Adrenal gland (tissue), 9 donors: ENCODE measurements at regions not wholly inside any gene's neighbourhood (a gene's known extent, or its start where the extent isn't known, plus 50 kb on each side); places are given as distances from the start of the nearest gene placed in this dataset.

ENCODE experiments used
- DNase-seq, 7 donors: peaks; one replicate each; pipeline ENCODE4 v3.0.0-alpha.2; 2019 to 2020
- H3K27ac ChIP-seq, 5 donors: fragments of 200-600 bp; sonication (generic) in 4 of 5; 1 replicate in 3 of 5; 2 replicates in 2 of 5; pipeline versions ENCODE4 v1.5.1 to v1.8.0; 2016 to 2020; ENCODE audit warnings: mild to moderate bottlenecking in 1 of 5
- H3K27me3 ChIP-seq: fragments of 200-600 bp; 2 replicates; pipeline ENCODE4 v1.8.0; 2021
- H3K36me3 ChIP-seq, 2 donors: fragments of 200-600 bp; replicated peaks in 1 of 2; 1 replicate in 1 of 2; 2 replicates in 1 of 2; pipeline versions ENCODE4 v1.5.1 to v1.8.0; 2018 to 2022
- H3K4me1 ChIP-seq, 2 donors: fragments of 200-600 bp; replicated peaks in 1 of 2; 1 replicate in 1 of 2; 2 replicates in 1 of 2; pipeline versions ENCODE4 v1.5.1 to v1.8.0; 2018 to 2021
- H3K4me3 ChIP-seq, 4 donors: fragments of 200-600 bp; sonication (generic) in 3 of 4; one replicate each; pipeline ENCODE4 v1.5.1; 2016 to 2018
- H3K9me3 ChIP-seq, 3 donors: fragments of 200-600 bp; sonication (generic) in 1 of 3; replicated peaks in 1 of 3; 1 replicate in 2 of 3; 2 replicates in 1 of 3; pipeline versions ENCODE4 v1.5.1 to v1.8.0; 2016 to 2021
- CTCF ChIP-seq, 6 experiments: fragments of 450-650 bp in 4 of 6; fragments of 200-600 bp in 2 of 6; sonication (generic) in 1 of 6; IDR thresholded peaks; 1 replicate in 5 of 6; 2 replicates in 1 of 6; pipeline versions ENCODE4 v1.5.1 to v1.8.0; 2016 to 2021; ENCODE audit warnings: antibody characterized with exemption in 6 of 6, mild to moderate bottlenecking in 2 of 6, moderate library complexity in 1 of 6
- POLR2A ChIP-seq, 2 donors: fragments of 450-650 bp; IDR thresholded peaks; one replicate each; pipeline ENCODE4 v1.6.1; 2017; ENCODE audit warnings: antibody characterized with exemption in 2 of 2, mild to moderate bottlenecking in 2 of 2, moderate library complexity in 1 of 2
- WGBS, 4 donors: extraction: QIAGEN DNeasy Blood & Tissue Kit in 2 of 4; methylation state at CpG; one replicate each; pipeline versions ENCODE4 v1.1.5 to v1.1.7; 2013 to 2017; 5-methylcytosine and 5-hydroxymethylcytosine counted together
- intact Hi-C, 2 donors: fragments of 100-400 bp; cut with DNase I; formaldehyde crosslinking; loops; one replicate each; pipeline versions ENCODE4 v1.14.1 to v1.15.0; 2022 to 2023
- donor health status: healthy with polysubstance abuse.
- donor health status: Bipolar disorder and iron deficiency.
- donor health status: DM: yes; HTN: yes; CAD: no.
- donor health status: DM: no; HTN: no; CAD: no.
- donor health status: DM: no; HTN: no; CAD: no.

GRCh38 chr10:3996697-3997096 is 211.7 kb upstream of the KLF6 start:
- 73 to 79% (median 75%) methylated on average over 4 of the region's 4 CpGs for WGBS, 4 donors
- TF ChIP-seq CTCF (IDR thresholded peaks at IDR 0.05) (no peak), POLR2A (IDR thresholded peaks at IDR 0.05) (no peak)
- H3K4me3 ChIP-seq = no peak overlapping the region
- H3K36me3 ChIP-seq = no peaks in the 10 kb centered on the region
- no peaks in the 10 kb centered on the region for H3K9me3 ChIP-seq
- no peak overlapping the region for H3K27ac ChIP-seq
- no peaks in the 10 kb centered on the region for H3K4me1 ChIP-seq
- DNase-seq = no peak
- no peaks in the 10 kb centered on the region for H3K27me3 ChIP-seq
- intact Hi-C loops = no loop called here

- no peaks in the 10 kb centered on the region for H3K36me3 ChIP-seq
- no peaks in the 10 kb centered on the region for H3K9me3 ChIP-seq
- intact Hi-C loops = no loop called here
- no peaks in the 10 kb centered on the region for H3K27me3 ChIP-seq
- TF ChIP-seq CTCF (IDR thresholded peaks at IDR 0.05) (no peak), POLR2A (IDR thresholded peaks at IDR 0.05) (no peak)
- no peak for DNase-seq
- H3K4me3 ChIP-seq = no peak overlapping the region
- H3K27ac ChIP-seq = no peak overlapping the region
- 60 to 64% (median 62%) methylated on average over 8 of the region's 8 CpGs for WGBS, 4 donors
- H3K4me1 ChIP-seq = no peaks in the 10 kb centered on the region
Observed at GRCh38 chr10:3995302-3996210, 210.5 kb upstream of the KLF6 start.

GRCh38 chr10:3992382-3993178 is 207.6 kb upstream of the KLF6 start:
- Histone ChIP-seq H3K36me3 (no peaks in the 10 kb centered on the region), H3K4me1 (peaks cover 0 to 2% of the 10 kb centered on the region in 2 donors), H3K27me3 (no peaks in the 10 kb centered on the region), H3K4me3 (no peak overlapping the region), H3K27ac (no peak overlapping the region), H3K9me3 (no peaks in the 10 kb centered on the region)
- no peak for TF ChIP-seq CTCF (IDR thresholded peaks at IDR 0.05)
- no peak for TF ChIP-seq POLR2A (IDR thresholded peaks at IDR 0.05)
- WGBS, 4 donors = 69 to 76% (median 73%) methylated on average over 14 to 16 of the region's 16 CpGs
- intact Hi-C loops = no loop called here
- no peak for DNase-seq

- DNase-seq = no peak
- WGBS, 4 donors = 92 to 97% (median 95%) methylated on average over 5 of the region's 5 CpGs
- H3K4me1 ChIP-seq = peaks cover 0 to 4% of the 10 kb centered on the region in 2 donors
- no peak overlapping the region for H3K4me3 ChIP-seq
- no peaks in the 10 kb centered on the region for H3K9me3 ChIP-seq
- no peak overlapping the region for H3K27ac ChIP-seq
- intact Hi-C loops = no loop called here
- H3K36me3 ChIP-seq = no peaks in the 10 kb centered on the region
- H3K27me3 ChIP-seq = no peaks in the 10 kb centered on the region
- TF ChIP-seq CTCF (IDR thresholded peaks at IDR 0.05) (no peak), POLR2A (IDR thresholded peaks at IDR 0.05) (no peak)
Observed at GRCh38 chr10:3990307-3990706, 205.3 kb upstream of the KLF6 start.
